ENCODE measurements at regions not wholly inside any gene's neighbourhood (a gene's known extent, or its start where the extent isn't known, plus 50 kb on each side); places are given as distances from the start of the nearest gene placed in this dataset.

DNA sequence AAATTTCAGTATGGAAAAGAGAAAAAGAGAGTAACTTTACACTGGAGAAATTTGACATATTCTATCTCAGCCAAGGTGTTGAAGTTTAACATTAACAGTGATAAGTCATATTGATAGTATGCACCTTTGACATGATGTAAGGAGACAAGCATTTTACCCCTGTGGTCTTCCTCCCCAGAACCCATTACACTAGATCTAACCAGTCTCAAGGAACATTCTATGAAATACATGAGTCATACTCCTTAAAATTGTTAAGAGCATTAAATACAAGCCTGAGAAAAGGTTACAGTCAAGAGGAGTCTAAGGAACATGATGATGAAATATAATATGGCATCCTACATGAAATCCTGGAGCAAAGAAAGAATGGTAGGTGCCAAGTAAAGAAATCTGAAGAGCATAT lies 1151.3 kb upstream of the IGFBP7 start:
- no peak overlapping the region for H3K4me3 ChIP-seq (ENCODE audit: low read depth, low read length)
- TF ChIP-seq, protein P1, sequence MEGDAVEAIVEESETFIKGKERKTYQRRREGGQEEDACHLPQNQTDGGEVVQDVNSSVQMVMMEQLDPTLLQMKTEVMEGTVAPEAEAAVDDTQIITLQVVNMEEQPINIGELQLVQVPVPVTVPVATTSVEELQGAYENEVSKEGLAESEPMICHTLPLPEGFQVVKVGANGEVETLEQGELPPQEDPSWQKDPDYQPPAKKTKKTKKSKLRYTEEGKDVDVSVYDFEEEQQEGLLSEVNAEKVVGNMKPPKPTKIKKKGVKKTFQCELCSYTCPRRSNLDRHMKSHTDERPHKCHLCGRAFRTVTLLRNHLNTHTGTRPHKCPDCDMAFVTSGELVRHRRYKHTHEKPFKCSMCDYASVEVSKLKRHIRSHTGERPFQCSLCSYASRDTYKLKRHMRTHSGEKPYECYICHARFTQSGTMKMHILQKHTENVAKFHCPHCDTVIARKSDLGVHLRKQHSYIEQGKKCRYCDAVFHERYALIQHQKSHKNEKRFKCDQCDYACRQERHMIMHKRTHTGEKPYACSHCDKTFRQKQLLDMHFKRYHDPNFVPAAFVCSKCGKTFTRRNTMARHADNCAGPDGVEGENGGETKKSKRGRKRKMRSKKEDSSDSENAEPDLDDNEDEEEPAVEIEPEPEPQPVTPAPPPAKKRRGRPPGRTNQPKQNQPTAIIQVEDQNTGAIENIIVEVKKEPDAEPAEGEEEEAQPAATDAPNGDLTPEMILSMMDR (IDR thresholded peaks at IDR 0.05; ENCODE audit: low read depth, low read length): no peak

DNA sequence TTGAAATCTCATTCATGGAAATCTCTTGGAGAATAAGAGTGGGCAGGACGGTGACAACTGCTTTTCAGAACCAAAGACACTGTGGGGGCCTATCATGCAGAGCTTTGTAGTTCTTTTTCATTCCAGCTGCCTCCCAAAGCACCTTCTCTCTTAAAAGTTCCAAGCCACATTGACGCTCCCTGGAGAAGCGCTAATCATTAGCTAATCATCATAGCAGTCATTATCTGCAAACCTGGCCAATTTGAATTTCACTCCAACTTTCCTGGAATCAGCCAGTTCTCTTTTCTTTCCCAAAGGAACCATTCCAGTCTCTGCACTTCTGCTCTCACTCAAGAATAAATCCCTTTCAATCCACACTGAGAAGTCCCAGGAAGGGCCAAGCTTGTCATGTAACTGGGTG lies 1144.1 kb upstream of the IGFBP7 start:
- H3K4me3 ChIP-seq (ENCODE audit: low read depth, low read length): no peak overlapping the region
- TF ChIP-seq, protein P1 (IDR thresholded peaks at IDR 0.05; ENCODE audit: low read depth, low read length): no peak

DNA sequence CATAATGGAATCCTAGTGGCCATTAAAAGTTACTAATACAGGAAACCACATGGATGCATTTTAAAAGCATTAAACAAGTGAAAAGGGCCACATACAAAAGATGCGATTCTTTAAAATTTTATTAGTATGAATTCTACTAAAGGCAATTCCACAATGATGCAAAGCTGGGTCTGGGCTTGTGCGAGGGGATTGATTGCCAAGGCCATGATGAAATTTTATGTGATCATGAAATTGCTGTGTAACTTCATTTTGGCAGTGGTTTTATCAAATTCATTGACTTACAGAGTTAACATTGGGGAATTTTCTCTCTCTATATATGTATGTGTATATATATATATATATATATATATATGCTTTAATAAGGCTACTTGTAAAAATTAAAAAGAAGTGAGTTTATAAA lies 1142.5 kb upstream of the IGFBP7 start:
- no peak overlapping the region for H3K4me3 ChIP-seq (ENCODE audit: low read depth, low read length)
- TF ChIP-seq, protein P1 (IDR thresholded peaks at IDR 0.05; ENCODE audit: low read depth, low read length): no peak

DNA sequence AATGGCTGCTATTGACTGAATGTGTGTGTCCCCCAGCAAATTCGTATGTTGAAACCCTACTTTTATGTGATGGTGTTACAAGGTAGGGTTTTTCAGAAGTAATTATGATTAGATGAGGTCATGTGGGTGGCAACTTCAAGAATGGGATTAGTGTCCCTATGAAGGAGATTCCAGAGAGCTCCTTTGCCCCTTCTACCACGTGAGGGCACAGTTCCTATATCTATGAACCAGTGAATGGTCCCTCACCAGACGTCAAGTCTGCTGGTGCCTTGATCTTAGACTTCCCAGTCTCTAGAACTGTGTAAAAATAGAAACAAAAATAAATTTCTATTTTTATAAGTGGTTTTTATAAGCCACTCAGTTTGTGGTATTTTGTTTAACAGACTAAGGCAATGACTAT lies 1137.6 kb upstream of the IGFBP7 start:
- TF ChIP-seq, protein P1 (IDR thresholded peaks at IDR 0.05; ENCODE audit: low read depth, low read length): no peak
- H3K4me3 ChIP-seq (ENCODE audit: low read depth, low read length): no peak overlapping the region

DNA sequence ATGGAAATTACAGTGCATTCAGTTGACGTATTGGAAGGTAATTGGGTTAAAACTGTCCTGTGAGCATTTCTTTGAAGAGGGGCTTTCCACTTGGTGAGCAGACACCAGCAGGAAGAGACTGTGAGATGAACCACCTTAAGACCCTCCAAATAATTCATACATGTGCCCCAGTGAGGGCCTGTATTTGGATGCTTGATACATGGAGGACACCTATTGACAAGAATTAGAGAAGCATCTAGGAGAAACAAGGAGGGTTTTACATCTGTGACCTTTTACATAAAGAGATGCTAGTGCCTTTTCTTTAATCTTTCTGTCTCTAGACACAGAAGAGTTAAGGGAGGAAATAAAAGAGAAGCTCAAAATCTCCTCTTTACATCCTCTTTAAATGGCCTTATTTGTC lies 1115.3 kb upstream of the IGFBP7 start:
- TF ChIP-seq, protein P1 (IDR thresholded peaks at IDR 0.05; ENCODE audit: low read depth, low read length): no peak
- no peak overlapping the region for H3K4me3 ChIP-seq (ENCODE audit: low read depth, low read length)

DNA sequence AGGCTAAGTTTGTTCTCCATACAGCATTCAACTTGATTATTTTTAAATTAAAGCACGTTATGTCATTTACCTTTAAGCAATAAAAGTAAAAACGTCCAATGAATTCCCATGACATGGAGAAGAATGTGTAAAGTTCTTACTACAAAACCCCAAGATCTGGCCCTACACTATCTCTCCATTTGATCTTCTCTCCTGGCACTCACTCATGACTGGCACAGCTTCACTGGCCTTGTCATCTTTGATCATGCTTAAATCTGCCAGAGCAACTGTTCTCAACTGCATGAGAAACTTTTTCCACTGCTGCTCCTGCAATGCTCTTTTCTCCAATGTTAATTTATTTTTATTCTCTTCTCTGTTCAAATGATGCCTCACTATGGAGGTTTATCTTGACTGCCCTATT lies 1109.0 kb upstream of the IGFBP7 start:
- TF ChIP-seq, protein P1 (IDR thresholded peaks at IDR 0.05; ENCODE audit: low read depth, low read length): no peak
- H3K4me3 ChIP-seq (ENCODE audit: low read depth, low read length): no peak overlapping the region

DNA sequence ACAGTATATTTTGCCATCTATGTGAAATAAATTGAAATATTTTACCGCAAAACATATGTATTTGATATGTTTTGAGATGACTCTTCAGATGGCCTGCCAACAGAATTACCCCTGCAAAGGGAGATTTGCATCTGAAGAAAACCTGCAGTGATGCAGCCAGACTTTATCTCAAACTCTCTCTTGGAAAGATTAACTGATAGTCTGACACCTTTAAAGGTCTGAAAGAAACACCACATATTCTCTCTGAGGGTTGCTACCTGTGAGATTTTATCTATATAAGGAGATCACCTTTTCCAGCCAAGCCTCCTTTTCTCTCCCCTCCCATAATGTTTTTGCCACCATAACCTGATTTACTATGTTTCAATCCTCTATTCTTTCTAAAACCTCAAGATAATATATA lies 1106.3 kb upstream of the IGFBP7 start:
- H3K4me3 ChIP-seq (ENCODE audit: low read depth, low read length): no peak overlapping the region
- TF ChIP-seq, protein P1 (IDR thresholded peaks at IDR 0.05; ENCODE audit: low read depth, low read length): no peak

All from WI38 (cell line).